ENCODE measurements at regions not wholly inside any gene's neighbourhood (a gene's known extent, or its start where the extent isn't known, plus 50 kb on each side); places are given as distances from the start of the nearest gene placed in this dataset.

DNA sequence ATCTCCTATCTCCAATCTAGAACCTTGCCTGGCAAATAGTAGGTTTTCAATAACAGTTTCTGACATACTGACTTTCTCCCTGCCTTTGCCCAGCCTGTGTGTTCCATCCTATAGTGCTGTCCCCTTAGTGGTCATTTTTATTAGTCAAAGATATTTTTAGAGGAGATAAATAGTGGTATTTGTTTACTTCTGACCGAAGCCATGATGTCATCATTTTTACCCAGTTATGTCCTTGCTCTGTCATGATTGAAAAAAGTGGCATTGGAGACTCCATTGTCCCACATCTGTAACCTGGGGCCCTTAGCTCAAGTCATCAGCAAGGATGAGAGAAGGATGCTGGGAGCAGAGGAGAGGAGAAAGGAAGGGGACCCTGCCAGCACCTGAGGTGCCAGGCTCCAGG lies 80.6 kb upstream of the ATP2B2 start:
- no peak overlapping the region for H3K4me3 ChIP-seq (replicated peaks in 1 of 2; ENCODE audit: low read depth in 1 of 2, low read length in 2 of 2)
- no peaks in the 10 kb centered on the region for H4K20me1 ChIP-seq (ENCODE audit: insufficient read depth)
- H3K27ac ChIP-seq (ENCODE audit: low read depth, low read length): no peak overlapping the region
- RAD21 ChIA-PET (ENCODE audit: low non-redundant PET in 1 of 2, low total read pairs in 2 of 2, uncharacterized antibody in 2 of 2, unreplicated experiment in 2 of 2): interaction anchor here in 1 of 2 experiments (0.6 kb wide), 1 partner anchor 295 kb away, joined by 3 read pairs; no protein-coding TSS in a partner anchor
- H2AFZ ChIP-seq (ENCODE audit: low read depth, low read length, poor library complexity, severe bottlenecking): no peak overlapping the region
- no peak for DNase-seq (ENCODE audit: low read depth, low spot score)
- POLR2A ChIA-PET: no interaction called here
- intact Hi-C loops (cut with micrococcal nuclease): no loop called here
- BruUV-seq (replicated peaks): no TSS peak
- no peaks in the 10 kb centered on the region for H3K36me3 ChIP-seq (ENCODE audit: control insufficient read depth in 1 of 2, insufficient read depth in 2 of 2, low read length in 2 of 2)
- peaks cover 90% of the 10 kb centered on the region for H3K27me3 ChIP-seq (ENCODE audit: insufficient read depth, low read length)
- no peaks in the 10 kb centered on the region for H3K9me2 ChIP-seq (ENCODE audit: insufficient read depth)
- no peaks in the 10 kb centered on the region for H3K4me1 ChIP-seq (ENCODE audit: control insufficient read depth in 1 of 2, insufficient read depth in 2 of 2, low read length in 2 of 2)
- no peaks in the 10 kb centered on the region for H3K79me2 ChIP-seq (ENCODE audit: insufficient read depth, low read length)
- CTCF ChIA-PET: no interaction called here
- no peak overlapping the region for H3K9ac ChIP-seq (ENCODE audit: low read length)
- no peak for ATAC-seq
- no peaks in the 10 kb centered on the region for H3K9me3 ChIP-seq (ENCODE audit: control insufficient read depth in 1 of 2, insufficient read depth in 1 of 2, low read depth in 1 of 2, low read length in 2 of 2)
- TF ChIP-seq EZH2 (IDR thresholded peaks at IDR 0.05) (no peak), SIN3A (IDR thresholded peaks at IDR 0.05; ENCODE audit: low read depth) (no peak), YY1 (IDR thresholded peaks at IDR 0.05; ENCODE audit: extremely low read depth, insufficient replicate concordance, low read depth, low read length) (no peak), TCF7L2 (IDR thresholded peaks at IDR 0.05; ENCODE audit: borderline replicate concordance, extremely low read depth, insufficient read depth, insufficient read length) (no peak), CEBPB (IDR thresholded peaks at IDR 0.05; ENCODE audit: low read depth) (no peak), POLR2AphosphoS5 (IDR thresholded peaks at IDR 0.05; ENCODE audit: low read depth, low read length) (no peak), FOSL1 (IDR thresholded peaks at IDR 0.05; ENCODE audit: low read depth) (no peak), JUND (IDR thresholded peaks at IDR 0.05) (no peak), EGR1 (IDR thresholded peaks at IDR 0.05; ENCODE audit: low read depth) (no peak), CBX3 (IDR thresholded peaks at IDR 0.05; ENCODE audit: low read depth) (no peak)
- TF ChIP-seq, protein P1, sequence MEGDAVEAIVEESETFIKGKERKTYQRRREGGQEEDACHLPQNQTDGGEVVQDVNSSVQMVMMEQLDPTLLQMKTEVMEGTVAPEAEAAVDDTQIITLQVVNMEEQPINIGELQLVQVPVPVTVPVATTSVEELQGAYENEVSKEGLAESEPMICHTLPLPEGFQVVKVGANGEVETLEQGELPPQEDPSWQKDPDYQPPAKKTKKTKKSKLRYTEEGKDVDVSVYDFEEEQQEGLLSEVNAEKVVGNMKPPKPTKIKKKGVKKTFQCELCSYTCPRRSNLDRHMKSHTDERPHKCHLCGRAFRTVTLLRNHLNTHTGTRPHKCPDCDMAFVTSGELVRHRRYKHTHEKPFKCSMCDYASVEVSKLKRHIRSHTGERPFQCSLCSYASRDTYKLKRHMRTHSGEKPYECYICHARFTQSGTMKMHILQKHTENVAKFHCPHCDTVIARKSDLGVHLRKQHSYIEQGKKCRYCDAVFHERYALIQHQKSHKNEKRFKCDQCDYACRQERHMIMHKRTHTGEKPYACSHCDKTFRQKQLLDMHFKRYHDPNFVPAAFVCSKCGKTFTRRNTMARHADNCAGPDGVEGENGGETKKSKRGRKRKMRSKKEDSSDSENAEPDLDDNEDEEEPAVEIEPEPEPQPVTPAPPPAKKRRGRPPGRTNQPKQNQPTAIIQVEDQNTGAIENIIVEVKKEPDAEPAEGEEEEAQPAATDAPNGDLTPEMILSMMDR (IDR thresholded peaks at IDR 0.05 in 2 of 3, conservative IDR thresholded peaks at IDR 0.05 in 1 of 3; ENCODE audit: borderline replicate concordance in 1 of 3, insufficient read depth in 1 of 3, low read depth in 2 of 3, low read length in 2 of 3): no peak
- TF ChIP-seq, protein P2, sequence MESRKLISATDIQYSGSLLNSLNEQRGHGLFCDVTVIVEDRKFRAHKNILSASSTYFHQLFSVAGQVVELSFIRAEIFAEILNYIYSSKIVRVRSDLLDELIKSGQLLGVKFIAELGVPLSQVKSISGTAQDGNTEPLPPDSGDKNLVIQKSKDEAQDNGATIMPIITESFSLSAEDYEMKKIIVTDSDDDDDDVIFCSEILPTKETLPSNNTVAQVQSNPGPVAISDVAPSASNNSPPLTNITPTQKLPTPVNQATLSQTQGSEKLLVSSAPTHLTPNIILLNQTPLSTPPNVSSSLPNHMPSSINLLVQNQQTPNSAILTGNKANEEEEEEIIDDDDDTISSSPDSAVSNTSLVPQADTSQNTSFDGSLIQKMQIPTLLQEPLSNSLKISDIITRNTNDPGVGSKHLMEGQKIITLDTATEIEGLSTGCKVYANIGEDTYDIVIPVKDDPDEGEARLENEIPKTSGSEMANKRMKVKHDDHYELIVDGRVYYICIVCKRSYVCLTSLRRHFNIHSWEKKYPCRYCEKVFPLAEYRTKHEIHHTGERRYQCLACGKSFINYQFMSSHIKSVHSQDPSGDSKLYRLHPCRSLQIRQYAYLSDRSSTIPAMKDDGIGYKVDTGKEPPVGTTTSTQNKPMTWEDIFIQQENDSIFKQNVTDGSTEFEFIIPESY (IDR thresholded peaks at IDR 0.05; ENCODE audit: extremely low read depth, insufficient replicate concordance, low read length): no peak
- TF ChIP-seq, protein P3, sequence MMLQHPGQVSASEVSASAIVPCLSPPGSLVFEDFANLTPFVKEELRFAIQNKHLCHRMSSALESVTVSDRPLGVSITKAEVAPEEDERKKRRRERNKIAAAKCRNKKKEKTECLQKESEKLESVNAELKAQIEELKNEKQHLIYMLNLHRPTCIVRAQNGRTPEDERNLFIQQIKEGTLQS (IDR thresholded peaks at IDR 0.05): no peak
- TF ChIP-seq, protein P4, sequence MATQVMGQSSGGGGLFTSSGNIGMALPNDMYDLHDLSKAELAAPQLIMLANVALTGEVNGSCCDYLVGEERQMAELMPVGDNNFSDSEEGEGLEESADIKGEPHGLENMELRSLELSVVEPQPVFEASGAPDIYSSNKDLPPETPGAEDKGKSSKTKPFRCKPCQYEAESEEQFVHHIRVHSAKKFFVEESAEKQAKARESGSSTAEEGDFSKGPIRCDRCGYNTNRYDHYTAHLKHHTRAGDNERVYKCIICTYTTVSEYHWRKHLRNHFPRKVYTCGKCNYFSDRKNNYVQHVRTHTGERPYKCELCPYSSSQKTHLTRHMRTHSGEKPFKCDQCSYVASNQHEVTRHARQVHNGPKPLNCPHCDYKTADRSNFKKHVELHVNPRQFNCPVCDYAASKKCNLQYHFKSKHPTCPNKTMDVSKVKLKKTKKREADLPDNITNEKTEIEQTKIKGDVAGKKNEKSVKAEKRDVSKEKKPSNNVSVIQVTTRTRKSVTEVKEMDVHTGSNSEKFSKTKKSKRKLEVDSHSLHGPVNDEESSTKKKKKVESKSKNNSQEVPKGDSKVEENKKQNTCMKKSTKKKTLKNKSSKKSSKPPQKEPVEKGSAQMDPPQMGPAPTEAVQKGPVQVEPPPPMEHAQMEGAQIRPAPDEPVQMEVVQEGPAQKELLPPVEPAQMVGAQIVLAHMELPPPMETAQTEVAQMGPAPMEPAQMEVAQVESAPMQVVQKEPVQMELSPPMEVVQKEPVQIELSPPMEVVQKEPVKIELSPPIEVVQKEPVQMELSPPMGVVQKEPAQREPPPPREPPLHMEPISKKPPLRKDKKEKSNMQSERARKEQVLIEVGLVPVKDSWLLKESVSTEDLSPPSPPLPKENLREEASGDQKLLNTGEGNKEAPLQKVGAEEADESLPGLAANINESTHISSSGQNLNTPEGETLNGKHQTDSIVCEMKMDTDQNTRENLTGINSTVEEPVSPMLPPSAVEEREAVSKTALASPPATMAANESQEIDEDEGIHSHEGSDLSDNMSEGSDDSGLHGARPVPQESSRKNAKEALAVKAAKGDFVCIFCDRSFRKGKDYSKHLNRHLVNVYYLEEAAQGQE (IDR thresholded peaks at IDR 0.05; ENCODE audit: low read depth): no peak
- no peak overlapping the region for H3K4me2 ChIP-seq (ENCODE audit: low read length)

Data from HCT116 (cell line).